GM04503 (cell line): ENCODE measurements at regions not wholly inside any gene's neighbourhood (a gene's known extent, or its start where the extent isn't known, plus 50 kb on each side); places are given as distances from the start of the nearest gene placed in this dataset.

Experiments used
- DNase-seq: peaks from one replicate; pipeline ENCODE4 v3.0.0-alpha.2; 2012; ENCODE audit warnings: low read depth

- no peak for DNase-seq
Measured at GRCh38 chr12:115176741-115177400, 492.9 kb upstream of the TBX3 start.

GRCh38 chr12:115174920-115175319 is 490.9 kb upstream of the TBX3 start:
- no peak for DNase-seq

DNA sequence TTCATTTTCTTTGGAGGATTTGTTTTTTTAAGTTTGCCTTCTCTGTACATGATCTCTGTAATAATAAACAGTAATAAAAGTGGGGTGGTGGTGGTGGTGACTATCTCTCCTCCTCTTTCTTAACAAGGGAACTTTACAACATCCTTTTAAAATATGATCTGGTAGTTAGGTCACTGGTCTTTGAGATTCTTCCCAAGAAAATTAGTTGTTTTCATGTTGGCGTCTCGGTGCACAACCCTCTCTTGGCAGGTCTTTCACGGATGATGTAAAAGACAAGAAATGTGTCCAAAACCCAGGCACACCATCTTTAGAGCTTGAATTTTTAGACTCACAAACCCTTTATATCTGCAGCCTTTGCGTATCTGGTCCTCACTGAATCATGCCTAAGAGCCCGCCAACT is 488.5 kb upstream of the TBX3 start:
- peak; percentile 42 for DNase-seq

- DNase-seq, result no peak
Measured at GRCh38 chr12:115169981-115170380, 486.0 kb upstream of the TBX3 start.

DNA sequence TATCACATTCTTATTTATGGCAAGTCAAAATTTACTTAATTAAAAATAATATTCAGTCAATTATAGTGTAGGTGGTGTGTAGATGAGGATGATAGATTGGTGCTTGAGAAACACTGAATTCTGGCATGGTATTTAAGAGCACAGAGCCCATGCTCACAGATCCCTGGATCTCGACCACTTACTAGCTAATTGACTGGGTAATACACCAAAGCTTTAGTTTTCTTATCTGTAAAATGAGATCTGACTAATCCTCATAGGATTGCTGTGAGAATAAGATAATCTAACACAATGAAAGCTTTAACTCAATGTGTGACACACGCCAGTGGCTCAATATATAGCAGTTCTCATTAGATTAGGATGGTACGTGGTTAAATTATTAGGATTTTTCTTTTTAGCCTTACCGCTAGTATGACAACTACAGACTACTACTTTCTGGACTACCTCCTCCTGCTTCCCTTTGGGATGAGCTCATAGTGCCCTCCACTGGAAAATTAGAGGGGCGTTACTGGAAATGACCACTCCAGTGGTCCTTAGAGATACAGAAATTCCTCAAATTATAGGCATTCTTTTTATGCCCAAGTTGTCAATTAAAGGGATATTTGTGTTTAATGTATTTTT is 482.8 kb upstream of the TBX3 start:
- no peak for DNase-seq

- DNase-seq, result no peak
Measured at GRCh38 chr12:115163710-115164109, 479.7 kb upstream of the TBX3 start.

GRCh38 chr12:115160271-115161128 is 476.5 kb upstream of the TBX3 start:
- no peak for DNase-seq

DNA sequence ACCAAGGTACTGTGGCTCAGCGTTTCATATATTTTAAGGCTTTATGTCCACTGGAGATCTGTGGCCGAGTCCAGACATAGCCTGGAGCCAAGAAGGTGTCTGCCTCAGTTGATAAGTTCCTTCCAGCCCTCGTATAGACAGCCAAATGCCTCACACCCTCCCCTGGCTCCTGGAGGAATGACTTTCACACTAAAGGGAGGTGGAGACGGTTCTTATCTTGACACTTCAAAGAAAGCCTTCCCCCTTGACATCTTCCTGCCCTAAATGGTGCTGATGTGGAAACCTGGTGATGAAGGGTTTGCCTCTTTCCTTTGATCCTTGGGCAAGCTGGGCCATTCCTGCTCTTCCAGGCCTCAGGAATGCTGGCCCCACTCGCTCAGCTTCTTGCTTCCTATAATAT is 474.8 kb upstream of the TBX3 start:
- no peak for DNase-seq

DNA sequence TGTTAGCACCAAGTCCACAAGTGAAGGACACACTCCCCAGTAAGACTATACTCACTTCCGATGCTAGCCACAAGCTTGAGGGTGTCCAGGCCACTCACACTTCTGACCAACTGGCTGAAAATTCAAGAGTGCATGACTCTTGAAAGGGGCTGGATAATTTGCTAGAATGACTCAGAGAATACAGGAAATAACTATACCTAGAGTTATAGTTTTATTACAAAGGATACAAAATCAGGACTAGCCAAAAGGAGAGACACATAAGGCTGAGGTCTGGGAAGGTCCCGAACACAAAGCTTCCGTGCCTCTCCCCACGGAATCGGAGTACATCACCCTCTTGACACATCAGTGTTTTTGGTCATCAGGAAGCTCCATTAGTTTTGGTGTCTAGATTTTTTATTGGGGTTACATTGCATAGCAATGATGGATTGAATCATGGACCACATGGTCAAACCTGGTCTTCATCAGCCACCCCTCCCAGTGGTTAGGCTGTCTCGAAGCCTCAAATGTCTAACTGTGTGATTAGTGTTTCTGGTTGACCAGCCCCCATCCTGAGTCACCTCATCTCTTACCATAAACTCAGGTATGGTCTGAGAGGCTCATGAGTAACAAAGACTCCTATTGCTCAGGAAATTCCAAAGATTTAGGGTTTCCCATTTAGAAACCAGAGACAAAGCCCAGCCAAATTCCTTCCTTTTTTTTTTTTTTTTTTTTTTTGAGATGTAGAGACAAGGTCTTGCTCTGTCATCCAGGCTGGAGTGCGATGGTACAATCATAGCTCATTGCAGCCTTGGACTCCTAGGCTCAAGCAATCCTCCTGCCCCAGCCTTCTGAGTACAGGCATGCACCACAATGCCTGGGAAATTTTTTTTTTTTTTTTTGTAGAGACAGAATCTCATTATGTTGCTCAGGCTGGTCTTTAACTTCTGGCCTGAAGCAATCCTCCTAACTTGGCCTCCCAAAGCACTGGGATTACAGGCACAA is 472.0 kb upstream of the TBX3 start:
- DNase-seq, result peak; percentile 97

DNA sequence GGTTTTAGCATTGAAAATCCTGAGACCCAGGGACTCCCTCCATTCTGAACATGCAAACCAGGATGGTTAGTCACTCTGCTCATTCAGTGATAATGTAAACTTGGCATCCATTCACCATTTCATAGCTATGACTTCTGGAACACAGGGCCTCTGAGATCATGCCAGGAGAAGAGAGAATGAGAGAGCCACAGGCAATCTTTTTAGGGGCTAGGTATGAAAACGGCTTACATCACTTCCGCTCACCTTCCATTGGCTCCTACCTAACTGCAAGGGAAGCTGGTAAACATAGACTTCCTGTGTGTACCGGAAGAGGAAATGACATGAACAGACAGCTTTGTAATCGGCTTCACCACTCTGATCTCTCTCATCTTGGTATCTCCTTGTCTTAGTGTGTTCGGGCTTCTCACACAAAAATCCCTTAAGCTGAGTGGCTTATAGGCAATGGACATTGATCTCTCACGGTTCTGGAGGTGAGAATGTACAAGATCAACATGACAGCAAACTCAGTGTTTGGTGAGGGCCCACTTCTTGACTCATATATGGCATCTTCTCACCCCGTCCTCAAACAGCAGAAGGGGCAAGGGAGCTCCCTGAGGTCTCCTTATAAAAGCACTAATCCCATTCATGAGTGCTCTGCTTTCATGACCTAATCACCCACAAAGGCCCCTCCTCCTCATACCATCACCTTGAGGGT is 465.9 kb upstream of the TBX3 start:
- DNase-seq, result peak; percentile 87

DNA sequence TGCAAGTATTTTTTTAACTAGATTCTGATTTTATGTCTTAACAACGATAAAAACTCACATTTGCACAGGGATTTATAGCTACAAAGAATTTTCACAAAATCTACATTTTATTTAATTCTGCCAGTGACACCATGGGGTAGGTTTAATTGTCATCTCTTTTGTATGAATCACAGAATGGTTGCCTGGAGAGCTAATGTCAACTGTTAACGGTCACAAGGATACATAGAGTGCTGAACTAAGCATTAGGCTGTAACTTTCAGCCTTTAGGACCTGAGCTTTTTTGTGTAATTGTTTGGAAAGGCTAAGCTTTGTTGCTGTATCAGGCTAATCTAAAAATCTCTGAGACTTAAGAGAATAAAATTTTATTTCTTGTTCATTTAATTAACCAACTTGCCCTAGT is 465.3 kb upstream of the TBX3 start:
- no peak for DNase-seq

DNA sequence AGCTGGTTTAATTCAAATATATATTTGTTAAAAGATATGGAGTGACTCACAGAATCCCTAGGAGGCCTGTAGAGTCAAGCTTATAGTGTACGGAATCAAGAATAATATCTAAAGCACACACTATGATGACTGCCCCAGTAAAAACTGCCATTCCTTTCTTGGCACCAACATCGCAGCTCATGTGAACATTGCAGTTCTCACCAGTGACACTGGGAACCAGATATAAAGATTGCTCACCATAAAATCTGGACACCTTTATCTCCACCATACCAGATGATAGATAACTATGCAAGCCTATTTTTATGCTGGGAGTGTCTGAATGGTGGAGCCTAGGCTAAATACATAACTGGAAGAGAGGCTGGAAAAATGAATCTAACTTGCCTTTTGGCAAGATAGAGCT is 463.9 kb upstream of the TBX3 start:
- DNase-seq, result no peak

DNA sequence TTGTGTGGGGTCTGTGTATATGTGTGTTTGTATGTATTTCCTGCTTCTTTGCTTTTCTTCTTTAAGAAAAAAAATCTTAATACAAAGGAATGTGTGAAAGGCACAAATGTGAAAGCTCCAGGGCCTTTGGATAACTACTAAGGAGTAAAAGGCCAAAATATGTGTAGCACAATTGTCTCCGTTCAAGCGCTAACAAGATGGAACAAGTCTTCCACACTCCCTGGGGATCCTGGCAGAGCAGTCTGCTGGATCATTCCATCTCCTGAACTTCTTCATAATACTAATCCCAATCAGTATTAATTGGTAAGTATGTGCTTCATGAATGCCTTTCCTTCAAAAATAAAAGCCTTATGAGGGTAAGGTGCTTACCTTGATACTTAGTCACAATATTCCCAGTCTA is 462.5 kb upstream of the TBX3 start:
- DNase-seq, result no peak

DNA sequence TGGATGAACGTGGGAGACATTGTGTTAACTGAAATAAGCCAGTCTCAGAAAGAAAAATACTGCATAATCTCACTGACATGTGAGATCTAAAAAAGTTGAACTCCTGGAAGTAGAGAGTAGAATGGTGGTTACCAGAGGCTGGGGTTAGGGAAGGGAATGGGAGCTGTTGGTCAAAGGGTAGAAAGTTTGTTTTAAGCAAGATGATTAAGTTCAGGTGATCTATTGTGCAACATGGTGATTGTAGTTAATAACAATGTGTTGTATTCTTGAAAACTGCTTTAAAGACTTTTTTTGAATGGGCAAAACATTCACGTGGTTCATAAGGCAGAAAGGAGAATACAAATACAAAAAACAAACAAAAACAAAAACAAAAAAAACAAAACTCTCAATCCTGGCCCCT is 460.4 kb upstream of the TBX3 start:
- DNase-seq, result no peak

DNA sequence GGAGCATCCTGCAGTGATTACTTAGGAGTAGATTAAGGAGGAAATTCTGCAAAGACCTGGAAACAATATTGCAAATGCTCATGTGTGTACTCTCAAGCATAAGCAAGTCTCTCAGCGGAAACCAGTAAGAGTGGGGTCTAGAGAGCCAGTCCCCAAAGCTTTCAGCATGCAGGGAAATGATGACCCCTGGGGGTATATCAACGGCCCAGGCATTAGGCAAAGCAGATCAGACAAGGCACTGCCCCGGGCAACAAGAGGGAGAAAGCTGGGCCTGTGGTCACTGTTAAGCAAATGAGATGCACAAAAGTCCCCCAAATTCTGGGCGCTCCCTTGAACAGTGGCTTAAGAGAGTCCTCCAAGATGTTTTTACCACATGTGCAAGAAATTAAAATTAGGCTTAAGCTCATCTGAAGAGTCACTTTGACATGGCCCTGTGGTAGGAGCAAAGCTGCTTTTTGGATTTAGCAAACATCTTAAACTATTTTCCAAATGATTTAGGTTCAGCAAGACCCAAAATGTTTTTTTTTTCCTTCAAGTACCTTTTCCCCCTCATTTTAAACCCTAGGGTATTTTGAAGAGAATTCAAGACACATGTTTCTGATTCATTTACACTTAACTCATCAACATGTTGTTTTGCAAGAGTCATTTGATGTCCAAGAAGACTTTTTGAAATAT is 457.1 kb upstream of the TBX3 start:
- DNase-seq, result no peak

- no peak for DNase-seq
Measured at GRCh38 chr12:115137812-115138521, 454.0 kb upstream of the TBX3 start.

DNA sequence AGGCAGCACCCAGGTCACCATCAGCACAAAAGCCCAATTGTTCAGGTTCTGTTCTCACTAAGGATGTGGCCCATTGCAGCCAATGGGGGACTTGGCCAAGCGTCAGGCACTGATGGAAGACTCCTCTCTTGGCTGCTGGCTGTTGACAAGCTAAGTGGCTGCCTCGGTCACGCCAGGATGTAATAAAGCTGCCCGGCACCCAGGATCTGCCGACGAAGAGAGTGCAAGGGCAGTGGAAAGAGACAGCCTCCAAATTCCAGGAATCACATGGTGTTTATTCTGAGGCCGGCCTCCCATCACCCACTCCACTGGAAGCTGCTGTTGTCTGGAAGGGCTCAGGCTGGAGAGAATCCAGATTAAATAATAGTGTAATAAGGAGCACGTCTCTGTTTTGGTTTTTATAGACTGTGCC is 451.8 kb upstream of the TBX3 start:
- DNase-seq, result peak; percentile 61

DNA sequence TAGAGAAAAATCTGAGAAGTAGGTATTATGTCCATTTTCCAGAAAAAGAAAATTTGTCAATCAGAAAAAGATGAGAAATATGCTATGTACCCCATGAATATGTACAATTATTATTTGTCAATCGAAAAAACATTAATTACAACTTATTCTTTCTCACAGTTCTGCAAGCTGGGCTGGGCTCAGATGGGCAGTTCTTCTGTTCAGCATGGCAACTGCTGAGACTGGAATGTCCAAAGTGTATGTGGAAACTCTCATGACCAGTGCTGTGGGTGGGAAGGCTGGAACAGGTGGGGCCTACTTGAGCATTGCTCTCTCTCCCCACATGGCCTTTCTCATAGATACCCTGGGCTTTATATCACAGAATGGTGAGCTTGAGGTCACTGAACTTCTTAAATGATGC is 450.3 kb upstream of the TBX3 start:
- no peak for DNase-seq

- no peak for DNase-seq
Measured at GRCh38 chr12:115132905-115133304, 448.9 kb upstream of the TBX3 start.

GRCh38 chr12:115132145-115132544 is 448.2 kb upstream of the TBX3 start:
- DNase-seq, result peak; percentile 70
